Neuronal stem cell (in vitro differentiated cells): ENCODE measurements at regions not wholly inside any gene's neighbourhood (a gene's known extent, or its start where the extent isn't known, plus 50 kb on each side); places are given as distances from the start of the nearest gene placed in this dataset.
A peak's percentile ranks its signal among the peaks of the same experiment; 100 is the strongest.

Source experiments
- DNase-seq: peaks from one replicate; pipeline ENCODE4 v3.0.0-alpha.2; 2013; ENCODE audit warnings: low spot score
- H2AFZ ChIP-seq: one replicate; pipeline ENCODE4 v1.6.1; 2013; ENCODE audit warnings: mild to moderate bottlenecking, low read length, inconsistent platforms
- H2AK5ac ChIP-seq: 2 replicates; pipeline ENCODE4 v1.6.1; 2013; ENCODE audit warnings: low read depth, mild to moderate bottlenecking, inconsistent platforms, low read length, moderate library complexity, mixed read lengths
- H2BK120ac ChIP-seq: 2 replicates; pipeline ENCODE4 v1.6.1; 2013; ENCODE audit warnings: low read depth, mild to moderate bottlenecking, inconsistent platforms, low read length, moderate library complexity, mixed read lengths
- H2BK12ac ChIP-seq: one replicate; pipeline ENCODE4 v1.6.1; 2013; ENCODE audit warnings: low read length, inconsistent platforms
- H2BK15ac ChIP-seq: 2 replicates; pipeline ENCODE4 v1.6.1; 2013; ENCODE audit warnings: mild to moderate bottlenecking, low read length, inconsistent platforms, mixed read lengths
- H2BK5ac ChIP-seq: one replicate; pipeline ENCODE4 v1.6.1; 2013; ENCODE audit warnings: inconsistent platforms, mild to moderate bottlenecking, low read length, moderate library complexity
- H3K14ac ChIP-seq: one replicate; pipeline ENCODE4 v1.6.1; 2013; ENCODE audit warnings: low read length, inconsistent platforms
- H3K18ac ChIP-seq: 2 replicates; pipeline ENCODE4 v1.6.1; 2013; ENCODE audit warnings: low read length, inconsistent platforms
- H3K23ac ChIP-seq: 2 replicates; pipeline ENCODE4 v1.6.1; 2013; ENCODE audit warnings: low read depth, mild to moderate bottlenecking, mixed read lengths, low read length, inconsistent platforms; ENCODE audit not compliant: poor library complexity
- H3K27ac ChIP-seq: replicated peaks from 3 replicates; pipeline ENCODE4 v1.5.1; 2013; ENCODE audit warnings: low read length, inconsistent platforms
- H3K27me3 ChIP-seq, 3 experiments: 2 replicates each; pipeline ENCODE4 v1.6.1; 2013; ENCODE audit warnings: low read length in 3 of 3, mild to moderate bottlenecking in 2 of 3, inconsistent platforms in 1 of 3, low read depth in 1 of 3, mixed read lengths in 1 of 3, moderate library complexity in 1 of 3; ENCODE audit not compliant: control insufficient read depth in 3 of 3, insufficient read depth in 3 of 3
- H3K36me3 ChIP-seq, 2 donors: replicated peaks in 1 of 2; 2 replicates each; pipeline ENCODE4 v1.6.1; 2013; ENCODE audit warnings: low read length in 2 of 2; ENCODE audit not compliant: control insufficient read depth in 2 of 2, insufficient read depth in 2 of 2
- H3K4ac ChIP-seq: 2 replicates; pipeline ENCODE4 v1.6.1; 2013; ENCODE audit warnings: inconsistent platforms, mild to moderate bottlenecking, low read length, moderate library complexity
- H3K4me1 ChIP-seq, 2 donors: 1 replicate in 1 of 2; 2 replicates in 1 of 2; pipeline ENCODE4 v1.6.1; 2013; ENCODE audit warnings: low read length in 2 of 2, low read depth in 1 of 2; ENCODE audit not compliant: control insufficient read depth in 2 of 2, insufficient read depth in 1 of 2
- H3K4me2 ChIP-seq: one replicate; pipeline ENCODE4 v1.6.1; 2013; ENCODE audit warnings: mild to moderate bottlenecking, low read length, inconsistent platforms; ENCODE audit not compliant: insufficient read depth, poor library complexity, severe bottlenecking
- H3K4me3 ChIP-seq, 2 donors: 2 replicates each; pipeline ENCODE4 v1.5.1; 2013; ENCODE audit warnings: low read length in 2 of 2, mild to moderate bottlenecking in 2 of 2, inconsistent platforms in 1 of 2, moderate library complexity in 1 of 2
- H3K79me1 ChIP-seq: one replicate; pipeline ENCODE4 v1.6.1; 2013; ENCODE audit warnings: low read depth, mild to moderate bottlenecking, inconsistent platforms, low read length, moderate library complexity
- H3K9ac ChIP-seq: one replicate; pipeline ENCODE4 v1.6.1; 2013; ENCODE audit warnings: mild to moderate bottlenecking, low read depth, low read length, inconsistent platforms; ENCODE audit not compliant: poor library complexity
- H3K9me3 ChIP-seq, 2 donors: replicated peaks in 1 of 2; 2 replicates each; pipeline versions ENCODE3 to v1.6.1; 2013; ENCODE audit warnings: low read length in 2 of 2, mild to moderate bottlenecking in 2 of 2, inconsistent platforms in 1 of 2, low read depth in 1 of 2, mixed read lengths in 1 of 2, moderate library complexity in 1 of 2; ENCODE audit not compliant: control insufficient read depth in 2 of 2, insufficient read depth in 1 of 2
- H4K8ac ChIP-seq: one replicate; pipeline ENCODE4 v1.6.1; 2013; ENCODE audit warnings: low read depth, mild to moderate bottlenecking, inconsistent platforms, low read length, moderate library complexity
- H4K91ac ChIP-seq: one replicate; pipeline ENCODE4 v1.6.1; 2013; ENCODE audit warnings: low read length, low read depth, mild to moderate bottlenecking, inconsistent platforms; ENCODE audit not compliant: poor library complexity
- WGBS, 2 donors: extraction: QIAGEN DNeasy Blood & Tissue Kit; methylation state at CpG; one replicate each; pipeline ENCODE4 v1.1.7; 2013; ENCODE audit warnings: missing lambda C conversion rate in 2 of 2, mixed read lengths in 1 of 2; ENCODE audit not compliant: insufficient read length in 2 of 2, insufficient replicate concordance in 1 of 2; ENCODE audit errors: extremely low coverage in 2 of 2; 5-methylcytosine and 5-hydroxymethylcytosine counted together

- Histone ChIP-seq H4K91ac (no peak overlapping the region), H3K27ac (no peak overlapping the region), H3K4me1 (no peaks in the 10 kb centered on the region), H2BK5ac (no peak overlapping the region), H2BK12ac (no peak overlapping the region), H3K4me2 (no peak overlapping the region), H3K9ac (no peak overlapping the region), H3K79me1 (no peaks in the 10 kb centered on the region), H3K14ac (no peak overlapping the region), H3K23ac (no peak overlapping the region), H2AFZ (peak overlapping the region; percentile 36), H2BK120ac (no peak overlapping the region), H3K18ac (no peak overlapping the region), H2AK5ac (no peak overlapping the region), H3K9me3 (no peaks in the 10 kb centered on the region), H3K27me3 (no peaks in the 10 kb centered on the region), H2BK15ac (no peak overlapping the region), H3K36me3 (no peaks in the 10 kb centered on the region), H3K4me3 (no peak overlapping the region), H3K4ac (no peak overlapping the region), H4K8ac (no peak overlapping the region)
- DNase-seq, result no peak
- WGBS, 2 donors, result no CpG with 5 or more reads among the region's 2 CpGs
These were observed 345.3 kb upstream of the LCORL start for GRCh38 chr4:18366892-18367291.

GRCh38 chr4:18366136-18366535 is 344.6 kb upstream of the LCORL start:
- DNase-seq, result no peak
- no peak overlapping the region for H3K4ac ChIP-seq
- H3K27ac ChIP-seq, result no peak overlapping the region
- H3K9me3 ChIP-seq, result no peaks in the 10 kb centered on the region
- H3K27me3 ChIP-seq, result no peaks in the 10 kb centered on the region
- H3K9ac ChIP-seq, result no peak overlapping the region
- H3K14ac ChIP-seq, result no peak overlapping the region
- H2BK15ac ChIP-seq, result no peak overlapping the region
- no peaks in the 10 kb centered on the region for H3K4me1 ChIP-seq
- no peak overlapping the region for H3K4me3 ChIP-seq
- no peak overlapping the region for H4K91ac ChIP-seq
- peak overlapping the region; percentile 36 for H2AFZ ChIP-seq
- no peak overlapping the region for H2BK12ac ChIP-seq
- no peak overlapping the region for H2BK120ac ChIP-seq
- H3K79me1 ChIP-seq, result no peaks in the 10 kb centered on the region
- H2BK5ac ChIP-seq, result no peak overlapping the region
- H3K18ac ChIP-seq, result no peak overlapping the region
- WGBS, 2 donors, result no CpG with 5 or more reads among the region's 3 CpGs
- H3K36me3 ChIP-seq, result no peaks in the 10 kb centered on the region
- no peak overlapping the region for H3K4me2 ChIP-seq
- H3K23ac ChIP-seq, result no peak overlapping the region
- H4K8ac ChIP-seq, result no peak overlapping the region
- H2AK5ac ChIP-seq, result no peak overlapping the region

- Histone ChIP-seq H3K23ac (no peak overlapping the region), H3K27ac (no peak overlapping the region), H2BK5ac (no peak overlapping the region), H2BK120ac (no peak overlapping the region), H3K4ac (no peak overlapping the region), H2BK12ac (no peak overlapping the region), H3K4me1 (no peaks in the 10 kb centered on the region), H3K79me1 (peaks cover 1% of the 10 kb centered on the region), H3K27me3 (no peaks in the 10 kb centered on the region), H3K4me3 (no peak overlapping the region), H2AFZ (no peak overlapping the region), H3K9me3 (no peaks in the 10 kb centered on the region), H2BK15ac (no peak overlapping the region), H3K9ac (no peak overlapping the region), H3K4me2 (no peak overlapping the region), H2AK5ac (no peak overlapping the region), H3K18ac (no peak overlapping the region), H4K91ac (no peak overlapping the region), H3K36me3 (no peaks in the 10 kb centered on the region), H4K8ac (no peak overlapping the region), H3K14ac (no peak overlapping the region)
- DNase-seq, result no peak
- WGBS, 2 donors, result no CpG with 5 or more reads among the region's 7 CpGs
These were observed 322.0 kb upstream of the LCORL start for GRCh38 chr4:18343581-18343980.

GRCh38 chr4:18342847-18343246 is 321.3 kb upstream of the LCORL start:
- no peak overlapping the region for H2BK12ac ChIP-seq
- no peak for DNase-seq
- no peak overlapping the region for H3K4me2 ChIP-seq
- H3K36me3 ChIP-seq, result no peaks in the 10 kb centered on the region
- H3K4ac ChIP-seq, result no peak overlapping the region
- no peak overlapping the region for H2BK120ac ChIP-seq
- no peak overlapping the region for H2AFZ ChIP-seq
- no peak overlapping the region for H4K8ac ChIP-seq
- H3K79me1 ChIP-seq, result peaks cover 1% of the 10 kb centered on the region
- H2AK5ac ChIP-seq, result peak overlapping the region; percentile 83
- H3K27ac ChIP-seq, result no peak overlapping the region
- H3K14ac ChIP-seq, result peak overlapping the region; percentile 17
- no CpG with 5 or more reads among the region's 4 CpGs for WGBS, 2 donors
- H2BK15ac ChIP-seq, result no peak overlapping the region
- H3K4me3 ChIP-seq, result no peak overlapping the region
- H2BK5ac ChIP-seq, result peak overlapping the region; percentile 84
- peak overlapping the region; percentile 2 for H3K9ac ChIP-seq
- H3K27me3 ChIP-seq, result no peaks in the 10 kb centered on the region
- peak overlapping the region; percentile 35 for H3K18ac ChIP-seq
- H3K9me3 ChIP-seq, result no peaks in the 10 kb centered on the region
- H3K23ac ChIP-seq, result no peak overlapping the region
- no peak overlapping the region for H4K91ac ChIP-seq
- no peaks in the 10 kb centered on the region for H3K4me1 ChIP-seq
